ENCODE measurements at regions not wholly inside any gene's neighbourhood (a gene's known extent, or its start where the extent isn't known, plus 50 kb on each side); places are given as distances from the start of the nearest gene placed in this dataset.

DNA sequence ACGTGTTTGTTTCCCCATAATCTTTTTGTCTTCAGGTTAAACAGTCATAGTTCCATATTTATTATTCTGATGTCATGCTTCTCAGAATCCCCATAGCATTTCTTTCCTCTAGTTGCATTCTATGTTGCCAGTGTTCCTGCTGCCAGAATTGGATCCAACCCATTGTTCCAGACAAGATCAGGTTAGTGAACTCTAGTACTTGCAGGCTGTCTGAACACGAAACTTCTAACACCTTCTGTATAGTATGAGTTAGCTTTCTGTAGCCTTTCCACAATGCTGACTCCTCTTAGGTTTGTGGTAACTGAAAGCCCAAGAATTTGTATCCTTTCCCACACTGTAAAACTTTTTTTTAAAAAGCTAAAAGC lies 88.0 kb upstream of the ROPN1 start:
- H3K27ac ChIP-seq = no peak overlapping the region
- TF ChIP-seq, protein P1, sequence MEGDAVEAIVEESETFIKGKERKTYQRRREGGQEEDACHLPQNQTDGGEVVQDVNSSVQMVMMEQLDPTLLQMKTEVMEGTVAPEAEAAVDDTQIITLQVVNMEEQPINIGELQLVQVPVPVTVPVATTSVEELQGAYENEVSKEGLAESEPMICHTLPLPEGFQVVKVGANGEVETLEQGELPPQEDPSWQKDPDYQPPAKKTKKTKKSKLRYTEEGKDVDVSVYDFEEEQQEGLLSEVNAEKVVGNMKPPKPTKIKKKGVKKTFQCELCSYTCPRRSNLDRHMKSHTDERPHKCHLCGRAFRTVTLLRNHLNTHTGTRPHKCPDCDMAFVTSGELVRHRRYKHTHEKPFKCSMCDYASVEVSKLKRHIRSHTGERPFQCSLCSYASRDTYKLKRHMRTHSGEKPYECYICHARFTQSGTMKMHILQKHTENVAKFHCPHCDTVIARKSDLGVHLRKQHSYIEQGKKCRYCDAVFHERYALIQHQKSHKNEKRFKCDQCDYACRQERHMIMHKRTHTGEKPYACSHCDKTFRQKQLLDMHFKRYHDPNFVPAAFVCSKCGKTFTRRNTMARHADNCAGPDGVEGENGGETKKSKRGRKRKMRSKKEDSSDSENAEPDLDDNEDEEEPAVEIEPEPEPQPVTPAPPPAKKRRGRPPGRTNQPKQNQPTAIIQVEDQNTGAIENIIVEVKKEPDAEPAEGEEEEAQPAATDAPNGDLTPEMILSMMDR (conservative IDR thresholded peaks at IDR 0.05) = no peak

DNA sequence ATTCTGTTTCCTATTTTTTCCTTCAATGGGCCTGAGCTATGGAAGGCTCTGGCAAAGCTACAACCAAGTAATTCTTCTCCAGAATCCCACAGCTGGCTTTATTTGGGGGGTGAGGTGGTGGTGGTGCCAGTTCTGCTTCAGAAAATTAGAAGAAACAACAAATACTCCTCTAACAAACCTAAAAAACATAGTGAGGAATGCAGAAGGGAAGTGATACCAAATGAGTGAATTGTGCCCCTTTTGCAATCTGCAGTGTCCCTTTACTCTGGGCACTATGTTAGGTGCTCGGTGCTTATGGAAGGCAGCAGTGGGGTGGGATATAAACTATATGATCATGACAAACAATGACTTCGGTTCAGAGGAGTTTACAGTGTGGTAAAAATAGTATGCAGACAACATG lies 90.4 kb upstream of the ROPN1 start:
- no peak overlapping the region for H3K27ac ChIP-seq
- TF ChIP-seq, protein P1 (conservative IDR thresholded peaks at IDR 0.05) = no peak

DNA sequence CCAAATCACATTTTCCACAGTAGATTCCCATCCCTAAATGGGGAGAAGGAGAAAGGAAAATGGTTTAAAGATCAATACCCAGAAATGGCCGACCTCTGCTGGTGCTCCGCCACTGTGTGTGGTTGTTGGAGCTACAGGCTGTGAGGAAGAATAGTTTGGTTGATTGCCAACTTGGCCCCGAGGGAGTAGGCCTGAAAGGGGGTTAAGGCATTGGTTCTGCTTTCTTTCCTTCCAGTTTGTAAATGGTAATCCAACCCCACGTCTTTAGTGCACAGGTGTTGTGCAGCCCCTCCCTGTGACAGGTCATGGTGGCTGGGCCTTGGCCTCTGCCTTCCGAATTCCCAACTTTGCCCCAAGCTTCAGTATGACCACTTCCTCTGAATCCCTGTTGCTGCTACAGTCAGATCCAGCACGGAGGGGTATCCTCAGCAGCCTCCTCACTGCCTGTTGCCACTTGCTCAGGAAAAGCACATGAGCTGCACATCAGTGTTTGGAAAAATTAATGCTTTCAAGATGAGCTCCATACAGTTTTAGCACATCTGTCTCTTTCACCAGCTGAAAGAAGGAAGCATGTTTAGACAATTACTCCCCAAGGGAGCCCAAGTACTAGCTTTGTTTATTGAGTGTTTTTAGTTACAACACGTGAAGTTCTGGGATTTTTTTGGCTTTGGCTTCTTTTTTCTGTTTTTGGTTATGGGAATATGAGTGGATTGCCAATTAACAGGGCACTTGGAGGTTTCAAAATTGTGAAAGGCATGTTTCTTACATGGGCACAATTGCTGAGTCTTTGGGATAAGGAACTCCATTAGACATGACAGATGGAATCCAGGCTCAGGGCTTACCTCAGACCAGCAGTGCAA lies 92.3 kb upstream of the ROPN1 start:
- TF ChIP-seq, protein P1 (conservative IDR thresholded peaks at IDR 0.05) = no peak
- no peak overlapping the region for H3K27ac ChIP-seq

DNA sequence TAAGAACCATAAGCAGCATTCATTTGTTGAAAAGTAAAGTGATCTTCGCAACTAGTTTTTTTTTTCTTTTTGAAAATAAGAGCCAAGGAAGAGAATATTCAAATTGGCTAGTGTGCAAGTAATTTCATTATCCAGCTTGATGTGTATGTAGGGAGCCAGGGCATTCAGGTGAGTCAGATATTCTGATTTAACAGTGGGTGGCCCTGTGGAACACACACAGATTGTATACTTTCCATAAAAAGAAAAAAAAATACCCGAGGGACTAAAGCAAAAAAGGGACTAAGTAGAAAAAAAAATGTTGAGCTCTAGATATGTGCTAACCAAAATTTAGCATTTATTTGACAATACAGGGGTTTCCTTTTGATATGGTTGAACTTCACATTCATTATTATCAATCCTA lies 96.9 kb upstream of the ROPN1 start:
- TF ChIP-seq, protein P1 (conservative IDR thresholded peaks at IDR 0.05) = no peak
- no peak overlapping the region for H3K27ac ChIP-seq

DNA sequence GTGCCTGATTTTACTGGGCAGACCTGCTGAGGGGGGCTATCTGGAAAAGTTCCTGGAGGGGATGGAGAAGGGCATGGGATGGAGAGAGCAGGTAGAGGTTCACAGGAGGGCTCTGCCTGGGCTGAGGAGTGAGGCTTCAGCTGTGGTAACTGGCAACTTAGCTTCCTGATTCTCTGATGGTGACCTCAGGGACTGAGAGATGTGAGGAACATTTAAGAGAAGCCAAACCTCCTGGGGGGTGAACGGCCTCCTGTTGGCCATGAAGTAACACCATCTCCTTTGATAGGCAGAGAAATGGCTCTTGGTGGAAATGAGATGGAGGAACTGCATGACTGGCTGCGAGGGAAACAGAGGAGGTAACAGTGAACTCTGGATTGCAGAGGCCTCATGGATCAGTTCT lies 97.3 kb upstream of the ROPN1 start:
- no peak overlapping the region for H3K27ac ChIP-seq
- TF ChIP-seq, protein P1 (conservative IDR thresholded peaks at IDR 0.05) = no peak

DNA sequence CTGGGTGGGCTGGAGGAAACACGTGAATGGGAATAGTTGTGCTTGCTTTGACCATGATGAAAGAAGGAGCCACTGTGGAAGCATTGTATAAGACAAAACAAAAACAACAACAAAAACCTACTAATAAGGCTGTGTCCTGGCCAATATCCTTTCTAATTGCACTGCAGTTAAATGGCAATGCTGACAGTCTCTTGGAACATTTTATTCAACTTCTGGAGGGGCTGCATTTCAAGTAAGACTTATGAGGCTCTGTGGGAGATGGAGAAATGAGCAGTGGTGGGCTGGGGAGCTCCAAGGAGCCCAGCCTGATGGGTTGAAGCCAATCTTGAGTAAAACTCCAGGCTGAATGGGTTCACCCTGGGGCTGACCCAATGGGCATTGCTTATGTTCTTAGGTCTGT lies 99.8 kb upstream of the ROPN1 start:
- TF ChIP-seq, protein P1 (conservative IDR thresholded peaks at IDR 0.05) = no peak
- no peak overlapping the region for H3K27ac ChIP-seq

DNA sequence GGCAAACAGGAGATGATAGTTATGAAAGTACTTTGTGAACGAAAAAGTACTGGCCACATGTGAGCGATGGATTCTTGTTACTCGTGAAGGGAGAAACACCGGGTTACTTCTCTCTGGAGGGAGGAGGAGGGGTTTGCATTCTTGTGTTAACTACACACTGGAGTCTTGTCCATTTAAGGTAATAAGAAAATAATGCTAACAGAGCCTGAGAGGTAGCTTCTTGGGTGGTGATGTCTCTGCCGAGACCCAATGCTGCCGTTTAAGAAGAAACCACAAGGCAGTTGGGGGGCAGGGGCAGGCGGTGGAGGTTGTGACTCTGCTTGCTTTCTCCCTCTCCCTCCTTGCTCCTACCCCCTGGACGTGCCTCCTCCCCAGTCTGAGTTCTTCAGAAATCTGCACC lies 100.9 kb upstream of the ROPN1 start:
- H3K27ac ChIP-seq = no peak overlapping the region
- TF ChIP-seq, protein P1 (conservative IDR thresholded peaks at IDR 0.05) = no peak
